ENCODE measurements at regions not wholly inside any gene's neighbourhood (a gene's known extent, or its start where the extent isn't known, plus 50 kb on each side); places are given as distances from the start of the nearest gene placed in this dataset.
A peak's percentile ranks its signal among the peaks of the same experiment; 100 is the strongest.

DNA sequence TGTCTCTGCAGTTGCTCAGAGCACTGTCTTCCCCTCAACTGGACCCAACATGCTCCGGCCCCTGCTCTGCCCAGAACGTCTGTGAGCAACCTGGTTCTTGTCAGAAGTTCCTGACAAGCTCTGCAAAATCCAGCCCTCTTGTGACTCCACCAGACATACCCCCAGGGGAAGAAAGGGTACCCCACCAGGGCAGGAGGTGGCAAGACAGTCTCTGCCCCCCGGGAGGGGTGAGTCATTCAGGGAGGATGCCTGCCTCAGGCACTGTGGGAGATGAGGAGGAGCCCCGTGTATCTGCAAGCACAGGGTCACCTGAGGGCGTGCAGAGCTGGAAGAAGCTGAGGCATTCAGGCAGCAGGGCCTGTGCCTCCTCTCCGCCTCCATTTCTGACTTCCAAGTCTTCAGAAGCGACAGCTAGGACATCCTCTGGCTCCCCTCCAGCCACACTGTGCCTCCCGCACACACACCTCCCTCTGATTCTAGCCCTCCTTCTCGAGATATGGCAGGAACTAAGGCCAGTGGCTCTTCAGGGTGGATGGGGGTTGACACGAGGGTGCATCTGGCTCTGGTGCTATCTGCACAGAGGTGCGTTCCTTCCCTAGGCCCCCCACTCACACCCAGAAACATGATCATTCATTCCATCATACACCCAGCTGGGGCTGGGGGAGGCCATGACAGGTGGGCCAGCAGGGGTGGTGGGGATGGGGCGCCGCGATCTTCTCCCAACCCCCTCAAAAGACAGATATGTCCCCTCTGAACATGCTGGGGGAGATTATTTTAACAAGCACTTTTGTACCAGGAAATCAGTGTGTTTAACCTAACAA lies 222.2 kb downstream of the CYP26B1 start:
- Histone ChIP-seq H3K27me3 (no peaks in the 10 kb centered on the region), H3K4me3 (no peak overlapping the region), H3K4me1 (peaks cover 0 to 9% (median 0%) of the 10 kb centered on the region in 4 donors), H3K27ac (no peak overlapping the region), H3K9me3 (no peaks in the 10 kb centered on the region), H3K36me3 (no peaks in the 10 kb centered on the region)
- 77 to 85% (median 82%) methylated on average over 14 of the region's 14 CpGs for WGBS, 5 donors
- DNase-seq: peak in 1 of 2 donors; percentile 4
- intact Hi-C loops (cut with DNase I; ENCODE audit: low total_unique reads): loop anchor here (5.0 to 10.0 kb wide), 3 partner anchors 227 to 819 kb away; no protein-coding TSS in a partner anchor
- TF ChIP-seq POLR2AphosphoS5 (IDR thresholded peaks at IDR 0.05): no peak
- no peak for TF ChIP-seq EP300 (IDR thresholded peaks at IDR 0.05)
- no peak for TF ChIP-seq POLR2A (IDR thresholded peaks at IDR 0.05)
- no peak for TF ChIP-seq CTCF (IDR thresholded peaks at IDR 0.05)

DNA sequence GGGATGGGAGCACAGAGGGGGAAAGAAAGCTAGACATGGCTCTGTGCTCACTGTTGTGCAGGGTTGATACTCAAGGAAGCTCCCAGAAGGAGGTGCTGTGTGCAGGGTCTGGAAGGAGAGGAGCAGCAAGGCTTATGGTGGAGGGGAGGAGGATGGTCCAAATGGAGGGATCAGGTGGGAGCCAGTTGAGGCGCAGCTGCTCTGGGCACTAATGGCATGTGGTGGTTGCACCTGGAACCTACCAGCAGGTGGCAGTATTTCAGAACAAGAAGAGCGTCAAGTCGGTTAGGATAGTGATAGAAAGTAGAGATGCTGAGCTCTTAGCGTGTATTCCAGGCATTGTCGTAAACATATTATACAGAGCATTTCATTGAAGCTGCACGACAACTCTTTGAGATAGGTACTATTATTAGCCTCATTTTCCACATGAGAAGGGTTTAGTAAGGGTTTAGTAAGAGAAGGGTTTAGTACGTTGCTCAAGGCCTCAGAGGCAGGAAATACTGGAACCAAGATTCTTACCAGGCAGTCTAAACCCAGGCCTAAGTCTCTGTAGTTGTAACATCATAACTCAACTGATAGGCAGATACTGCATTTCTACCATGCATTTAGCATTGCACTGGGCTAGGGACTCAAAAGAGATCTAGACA lies 223.7 kb downstream of the CYP26B1 start:
- no peaks in the 10 kb centered on the region for H3K9me3 ChIP-seq
- H3K27ac ChIP-seq: no peak overlapping the region
- no peaks in the 10 kb centered on the region for H3K4me1 ChIP-seq
- intact Hi-C loops (cut with DNase I; ENCODE audit: low total_unique reads): loop anchor here (10.0 kb wide), 2 partner anchors 651 to 821 kb away; no protein-coding TSS in a partner anchor
- TF ChIP-seq EP300 (IDR thresholded peaks at IDR 0.05) (no peak), POLR2A (IDR thresholded peaks at IDR 0.05) (no peak), CTCF (IDR thresholded peaks at IDR 0.05) (peak in 6 of 7 experiments; percentile 59 to 90 (median 74)), POLR2AphosphoS5 (IDR thresholded peaks at IDR 0.05) (no peak)
- no peaks in the 10 kb centered on the region for H3K27me3 ChIP-seq
- 25 to 36% (median 35%) methylated on average over 7 of the region's 7 CpGs for WGBS, 5 donors
- peak; percentile 73 to 88 for DNase-seq
- no peak overlapping the region for H3K4me3 ChIP-seq
- no peaks in the 10 kb centered on the region for H3K36me3 ChIP-seq

- DNase-seq: no peak
- intact Hi-C loops (cut with DNase I; ENCODE audit: low total_unique reads): loop anchor here (10.0 kb wide), 2 partner anchors 652 to 822 kb away; no protein-coding TSS in a partner anchor
- H3K27me3 ChIP-seq: no peaks in the 10 kb centered on the region
- H3K4me1 ChIP-seq: no peaks in the 10 kb centered on the region
- H3K27ac ChIP-seq: no peak overlapping the region
- no peaks in the 10 kb centered on the region for H3K36me3 ChIP-seq
- no peak overlapping the region for H3K4me3 ChIP-seq
- no peak for TF ChIP-seq POLR2A (IDR thresholded peaks at IDR 0.05)
- TF ChIP-seq POLR2AphosphoS5 (IDR thresholded peaks at IDR 0.05): no peak
- no peak for TF ChIP-seq CTCF (IDR thresholded peaks at IDR 0.05)
- no peak for TF ChIP-seq EP300 (IDR thresholded peaks at IDR 0.05)
- peaks cover 0 to 3% (median 0%) of the 10 kb centered on the region in 4 donors for H3K9me3 ChIP-seq
These were observed 224.5 kb downstream of the CYP26B1 start for GRCh38 chr2:71923143-71923525.

DNA sequence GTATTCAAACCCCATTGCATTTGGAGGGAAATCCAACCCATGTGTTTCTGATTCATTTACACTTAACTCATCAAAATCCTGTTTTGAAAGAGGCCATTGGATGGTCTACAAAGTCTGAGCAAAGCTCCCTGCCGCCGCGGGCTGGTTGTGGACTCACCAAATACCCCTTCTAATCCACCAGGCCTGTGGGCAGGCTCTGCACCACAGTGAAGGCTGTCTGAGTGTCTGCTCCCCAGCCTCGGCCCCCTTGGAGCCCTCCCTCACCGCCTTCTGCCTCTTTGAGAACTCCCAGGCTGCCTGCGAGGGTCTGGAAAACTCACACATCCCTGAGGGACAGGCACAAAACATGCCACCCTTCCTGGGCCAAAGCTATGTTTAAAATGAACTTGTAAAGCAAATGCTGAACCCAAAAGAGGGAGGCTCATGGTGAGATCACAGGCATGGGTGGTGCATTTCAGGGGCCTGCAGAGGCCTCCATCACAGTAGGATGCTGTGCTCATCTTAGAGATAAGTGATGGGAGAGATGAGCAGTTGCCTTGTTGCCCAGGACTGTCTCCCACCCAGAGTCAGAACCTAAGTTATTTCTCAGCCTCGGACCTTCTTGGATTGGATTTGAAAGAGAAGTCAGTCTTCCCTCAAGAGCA lies 225.0 kb downstream of the CYP26B1 start:
- H3K4me3 ChIP-seq: no peak overlapping the region
- DNase-seq: no peak
- H3K36me3 ChIP-seq: no peaks in the 10 kb centered on the region
- peaks cover 0 to 6% (median 1%) of the 10 kb centered on the region in 4 donors for H3K9me3 ChIP-seq
- 81 to 86% (median 83%) methylated on average over 7 of the region's 7 CpGs for WGBS, 5 donors
- intact Hi-C loops (cut with DNase I; ENCODE audit: low total_unique reads): loop anchor here (10.0 kb wide), 2 partner anchors 652 to 822 kb away; no protein-coding TSS in a partner anchor
- no peaks in the 10 kb centered on the region for H3K27me3 ChIP-seq
- no peak for TF ChIP-seq POLR2AphosphoS5 (IDR thresholded peaks at IDR 0.05)
- TF ChIP-seq CTCF (IDR thresholded peaks at IDR 0.05): no peak
- no peak for TF ChIP-seq POLR2A (IDR thresholded peaks at IDR 0.05)
- TF ChIP-seq EP300 (IDR thresholded peaks at IDR 0.05): no peak
- H3K27ac ChIP-seq: no peak overlapping the region
- H3K4me1 ChIP-seq: no peaks in the 10 kb centered on the region

Measured in stomach (tissue), 8 donors.